Ascending aorta (tissue), 2 donors: ENCODE measurements at regions not wholly inside any gene's neighbourhood (a gene's known extent, or its start where the extent isn't known, plus 50 kb on each side); places are given as distances from the start of the nearest gene placed in this dataset.

Source experiments
- DNase-seq, 2 donors: peaks; one replicate each; pipeline ENCODE4 v3.0.0-alpha.2; 2019; ENCODE audit warnings: low spot score in 2 of 2
- H3K27ac ChIP-seq, 2 donors: fragments of 200-600 bp; sonication (generic); one replicate each; pipeline ENCODE4 v1.5.1; 2016 to 2017; ENCODE audit warnings: mild to moderate bottlenecking in 1 of 2
- H3K27me3 ChIP-seq: fragments of 200-600 bp; sonication (generic); one replicate; pipeline ENCODE4 v1.5.1; 2017
- H3K36me3 ChIP-seq, 2 donors: fragments of 200-600 bp; sonication (generic); one replicate each; pipeline ENCODE4 v1.5.1; 2016
- H3K4me1 ChIP-seq, 2 donors: fragments of 200-600 bp; sonication (generic); one replicate each; pipeline ENCODE4 v1.5.1; 2016 to 2017; ENCODE audit warnings: mild to moderate bottlenecking in 1 of 2
- H3K4me3 ChIP-seq, 2 donors: fragments of 200-600 bp; sonication (generic); one replicate each; pipeline ENCODE4 v1.5.1; 2016 to 2017; ENCODE audit warnings: mild to moderate bottlenecking in 1 of 2
- H3K9me3 ChIP-seq, 2 donors: fragments of 200-600 bp; sonication (generic); one replicate each; pipeline ENCODE4 v1.5.1; 2016
- CTCF ChIP-seq, 3 experiments: fragments of 200-600 bp in 2 of 3; fragments of 450-650 bp in 1 of 3; sonication (generic) in 2 of 3; IDR thresholded peaks; one replicate each; pipeline ENCODE4 v1.5.1; 2016 to 2019; ENCODE audit warnings: antibody characterized with exemption in 3 of 3, mild to moderate bottlenecking in 1 of 3, moderate library complexity in 1 of 3
- intact Hi-C: fragments of 100-400 bp; cut with DNase I; formaldehyde crosslinking; loops from one replicate; pipeline ENCODE4 v1.15.1; 2023

- Histone ChIP-seq H3K4me3 (no peak overlapping the region), H3K27me3 (no peaks in the 10 kb centered on the region), H3K9me3 (no peaks in the 10 kb centered on the region), H3K36me3 (no peaks in the 10 kb centered on the region), H3K4me1 (no peaks in the 10 kb centered on the region), H3K27ac (no peak overlapping the region)
- no peak for TF ChIP-seq CTCF (IDR thresholded peaks at IDR 0.05)
- DNase-seq = no peak
- intact Hi-C loops = no loop called here
These were observed 202.8 kb downstream of the TFCP2L1 start for GRCh38 chr2:121082191-121082590.

- H3K9me3 ChIP-seq = no peaks in the 10 kb centered on the region
- no peaks in the 10 kb centered on the region for H3K27me3 ChIP-seq
- H3K4me3 ChIP-seq = no peak overlapping the region
- peaks cover 0 to 6% of the 10 kb centered on the region in 2 donors for H3K4me1 ChIP-seq
- intact Hi-C loops = no loop called here
- no peak for DNase-seq
- H3K27ac ChIP-seq = no peak overlapping the region
- no peak for TF ChIP-seq CTCF (IDR thresholded peaks at IDR 0.05)
- no peaks in the 10 kb centered on the region for H3K36me3 ChIP-seq
These were observed 200.8 kb downstream of the TFCP2L1 start for GRCh38 chr2:121084130-121084680.

- no peak for DNase-seq
- H3K36me3 ChIP-seq = no peaks in the 10 kb centered on the region
- H3K27me3 ChIP-seq = no peaks in the 10 kb centered on the region
- H3K9me3 ChIP-seq = no peaks in the 10 kb centered on the region
- peaks cover 0 to 6% of the 10 kb centered on the region in 2 donors for H3K4me1 ChIP-seq
- no peak overlapping the region for H3K27ac ChIP-seq
- no peak overlapping the region for H3K4me3 ChIP-seq
- no peak for TF ChIP-seq CTCF (IDR thresholded peaks at IDR 0.05)
- intact Hi-C loops = no loop called here
These were observed 199.2 kb downstream of the TFCP2L1 start for GRCh38 chr2:121085801-121086200.

- Histone ChIP-seq H3K4me3 (no peak overlapping the region), H3K9me3 (no peaks in the 10 kb centered on the region), H3K27me3 (no peaks in the 10 kb centered on the region), H3K27ac (no peak overlapping the region), H3K36me3 (no peaks in the 10 kb centered on the region), H3K4me1 (peaks cover 0 to 6% of the 10 kb centered on the region in 2 donors)
- intact Hi-C loops = no loop called here
- TF ChIP-seq CTCF (IDR thresholded peaks at IDR 0.05) = no peak
- no peak for DNase-seq
These were observed 198.6 kb downstream of the TFCP2L1 start for GRCh38 chr2:121086450-121086849.

GRCh38 chr2:121087117-121087516, 197.9 kb downstream of the TFCP2L1 start:
- no peak for DNase-seq
- Histone ChIP-seq H3K4me3 (no peak overlapping the region), H3K9me3 (no peaks in the 10 kb centered on the region), H3K4me1 (peaks cover 0 to 6% of the 10 kb centered on the region in 2 donors), H3K27ac (no peak overlapping the region), H3K36me3 (no peaks in the 10 kb centered on the region), H3K27me3 (no peaks in the 10 kb centered on the region)
- intact Hi-C loops = no loop called here
- TF ChIP-seq CTCF (IDR thresholded peaks at IDR 0.05) = no peak
